Stimulated activated CD4-positive, alpha-beta T cell treated with anti-CD3 and anti-CD28 coated beads, Interleukin-4, amount 100 ng/mL, for 24 hours (primary cell): ENCODE measurements at regions not wholly inside any gene's neighbourhood (a gene's known extent, or its start where the extent isn't known, plus 50 kb on each side); places are given as distances from the start of the nearest gene placed in this dataset.
"Not testable (repeated sequence)": the region's sequence is repeated elsewhere in the genome, so short reads cannot be mapped to it uniquely, and the experiment has no call there.

Experiments
- DNase-seq: peaks from one replicate; pipeline ENCODE4 v3.0.0-alpha.2; 2020

DNA sequence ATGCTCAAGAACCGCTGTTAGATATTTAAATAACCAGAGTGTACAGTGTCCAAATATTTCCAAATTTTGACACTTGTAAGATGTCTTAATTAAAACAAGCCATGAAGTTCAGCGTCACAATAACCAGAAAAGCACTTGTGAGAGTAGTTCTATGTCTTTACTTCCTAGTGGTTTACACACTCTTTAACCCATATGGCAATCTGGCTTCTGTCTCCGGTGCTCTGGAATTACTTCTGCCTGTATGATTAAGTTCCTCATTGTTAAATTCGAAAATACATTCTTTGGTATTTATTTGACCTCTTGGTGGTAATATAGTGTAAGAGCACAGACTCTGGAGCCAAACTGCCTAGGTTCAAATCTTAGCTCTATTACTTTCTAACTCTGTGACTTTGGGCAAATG is 89.9 kb upstream of the NOTCH2NLA start:
- not testable (repeated sequence) for DNase-seq

DNA sequence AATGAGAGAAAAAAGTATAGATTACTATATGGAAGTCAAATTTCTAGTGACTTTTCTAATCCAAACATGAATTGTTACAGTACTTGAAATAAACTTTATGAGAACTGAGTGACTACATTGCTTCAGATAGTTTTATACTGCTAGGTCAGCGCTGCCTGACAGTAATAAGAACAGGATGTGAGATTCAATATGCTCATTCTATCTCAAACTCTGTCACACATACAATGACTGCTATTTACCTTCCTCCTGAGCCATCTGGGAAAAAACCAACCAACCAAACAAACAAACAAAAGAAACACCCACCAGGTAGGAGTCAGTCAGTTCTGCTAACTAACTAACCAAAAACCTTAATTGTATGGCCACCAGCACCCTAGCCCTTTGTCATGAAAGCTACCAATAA is 89.0 kb upstream of the NOTCH2NLA start:
- not testable (repeated sequence) for DNase-seq

DNA sequence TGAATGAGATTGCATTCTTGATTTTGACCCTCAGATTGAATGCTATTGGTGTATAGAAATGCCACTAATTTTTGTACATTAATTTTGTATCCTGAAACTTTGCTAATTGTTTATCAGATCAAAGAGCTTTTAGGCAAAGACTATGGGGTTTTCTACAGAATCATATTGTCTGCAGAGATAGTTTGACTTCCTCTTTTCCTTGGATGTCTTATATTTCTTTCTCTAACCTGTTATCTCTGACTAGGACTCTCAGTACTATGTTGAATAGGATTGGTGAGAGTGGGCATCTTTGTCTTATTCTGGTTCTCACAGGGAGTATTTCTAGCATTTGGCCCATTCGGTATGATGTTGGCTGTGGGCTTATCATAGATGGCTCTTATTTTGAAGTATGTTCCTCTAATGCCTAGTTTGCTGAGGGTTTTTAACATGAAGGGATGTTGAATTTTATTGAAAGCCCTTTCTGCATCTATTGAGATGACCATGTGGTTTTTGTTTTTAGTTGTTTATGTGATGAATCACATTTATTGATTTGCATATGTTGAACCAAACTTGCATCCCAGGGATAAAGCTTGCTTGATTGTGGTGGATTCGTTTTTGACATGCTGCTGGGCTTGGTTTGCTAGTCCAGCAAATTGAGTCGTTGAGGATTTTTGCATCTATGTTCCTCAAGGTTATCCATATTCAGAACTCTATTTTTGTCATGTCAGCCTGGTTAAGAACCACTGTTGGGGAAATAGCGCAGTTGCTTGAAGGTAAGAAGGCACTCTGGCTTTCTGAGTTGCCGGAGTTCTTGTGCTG is 85.8 kb upstream of the NOTCH2NLA start:
- DNase-seq, result not testable (repeated sequence)

DNA sequence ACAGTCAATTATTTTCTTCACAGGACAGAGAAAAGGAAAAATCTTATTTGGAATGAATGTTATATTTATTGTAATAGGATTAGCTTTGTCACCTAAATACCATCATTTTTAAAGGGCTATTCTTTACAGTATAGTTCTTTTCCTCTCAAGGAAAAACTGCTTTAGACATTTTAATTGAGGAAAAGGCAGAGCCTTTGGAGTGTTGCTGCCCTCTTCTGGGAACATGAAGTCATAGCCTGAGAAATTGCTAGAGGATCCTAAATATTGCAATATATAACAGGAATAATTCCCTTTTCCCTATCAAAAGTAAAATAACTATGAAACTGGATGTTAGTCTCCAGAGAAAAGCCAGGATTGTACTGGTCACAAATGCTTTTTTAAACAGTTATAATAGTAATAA is 81.8 kb upstream of the NOTCH2NLA start:
- not testable (repeated sequence) for DNase-seq

DNA sequence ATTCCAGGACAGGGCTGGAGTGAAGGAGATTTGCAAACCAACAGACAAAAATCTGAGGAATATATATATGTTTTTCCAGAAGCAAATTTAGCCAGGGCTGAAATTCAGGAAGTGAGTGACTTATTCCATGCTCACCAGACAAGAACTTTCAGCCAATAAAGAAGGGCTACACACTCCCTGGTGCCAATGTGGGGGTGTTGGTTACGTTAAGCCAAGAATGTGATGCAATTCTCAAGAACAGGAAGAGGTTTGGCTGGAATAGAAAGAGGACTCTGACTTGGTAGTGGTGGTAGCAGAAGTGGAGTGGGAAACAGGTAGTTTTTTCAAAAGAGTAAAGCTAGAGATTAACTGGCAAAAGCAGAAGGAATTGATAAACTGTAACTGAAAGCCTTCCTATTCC is 80.6 kb upstream of the NOTCH2NLA start:
- DNase-seq, result not testable (repeated sequence)

DNA sequence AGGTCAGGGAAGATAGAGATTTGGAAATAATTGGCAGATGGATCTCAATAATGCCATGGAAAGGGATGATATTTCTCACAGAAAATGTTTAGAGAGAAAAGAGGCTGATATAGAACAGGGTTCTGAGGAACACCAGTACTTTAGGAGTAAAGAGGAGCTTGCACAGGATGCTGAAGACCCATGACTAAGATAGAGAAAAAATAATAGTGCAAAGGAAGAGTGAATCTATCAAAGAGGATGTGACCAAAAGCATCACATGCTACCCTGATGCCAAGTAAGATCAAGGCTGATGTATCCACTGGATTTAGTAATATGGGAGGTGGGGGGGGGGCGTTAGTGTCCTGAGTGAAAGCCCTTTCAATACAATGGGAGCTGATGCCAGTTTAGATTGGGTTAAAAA is 80.1 kb upstream of the NOTCH2NLA start:
- not testable (repeated sequence) for DNase-seq

DNA sequence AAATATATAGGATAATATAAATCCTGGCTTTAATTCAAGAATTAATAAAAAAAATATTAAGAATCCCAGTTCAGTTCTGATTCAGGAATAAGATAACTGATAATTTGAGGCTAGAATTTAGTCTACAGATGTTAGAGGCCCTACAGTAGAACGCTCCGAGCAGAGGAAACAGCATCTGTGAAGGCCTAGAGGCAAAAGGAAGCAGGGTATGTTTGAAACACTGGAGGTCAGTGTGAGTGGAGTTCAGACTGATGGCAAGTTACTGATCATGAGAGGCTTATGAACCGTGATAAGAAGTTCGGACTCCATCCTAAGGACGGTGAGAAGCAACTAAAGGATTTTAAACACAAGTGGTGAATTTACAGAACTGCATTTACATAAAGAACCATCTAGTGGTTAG is 79.3 kb upstream of the NOTCH2NLA start:
- DNase-seq, result not testable (repeated sequence)

DNA sequence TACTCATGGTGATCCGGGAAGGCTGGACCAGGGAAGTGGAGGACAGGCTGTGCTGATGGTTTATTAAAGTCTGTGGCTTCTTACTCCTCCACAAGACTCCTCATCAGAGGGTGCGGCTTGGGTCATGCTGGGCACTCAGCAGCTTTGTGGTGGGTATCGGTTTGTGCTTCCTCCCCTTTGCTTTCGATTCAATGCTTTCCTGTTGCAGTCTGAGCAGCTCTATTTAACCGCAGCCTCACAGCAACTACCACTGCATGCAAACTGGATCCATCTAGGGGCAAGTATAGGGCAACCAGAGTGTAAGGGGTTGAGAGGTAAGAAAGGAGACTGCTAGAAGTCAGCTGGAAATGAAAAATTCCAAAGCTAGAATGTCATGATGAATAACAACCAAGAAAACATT is 78.8 kb upstream of the NOTCH2NLA start:
- DNase-seq, result not testable (repeated sequence)

DNA sequence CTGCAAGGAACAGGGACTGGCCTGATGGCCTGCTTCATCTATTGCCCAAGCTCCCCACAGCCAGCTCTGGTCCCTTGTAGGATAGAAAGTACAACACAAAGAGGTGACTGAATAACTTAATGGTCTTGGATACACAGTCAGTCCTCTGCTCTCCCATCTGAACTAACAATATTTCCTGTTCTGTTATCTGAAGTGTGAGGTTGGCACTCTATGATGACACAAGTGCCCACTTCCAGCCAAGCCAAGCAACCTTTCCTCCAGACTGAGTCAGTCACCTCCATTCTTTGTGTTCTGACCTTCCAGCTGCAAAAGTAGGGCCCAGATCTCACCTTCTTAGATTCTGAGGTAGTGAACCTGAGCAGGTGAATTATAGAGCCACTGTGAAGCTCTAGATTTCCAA is 77.8 kb upstream of the NOTCH2NLA start:
- DNase-seq, result not testable (repeated sequence)

DNA sequence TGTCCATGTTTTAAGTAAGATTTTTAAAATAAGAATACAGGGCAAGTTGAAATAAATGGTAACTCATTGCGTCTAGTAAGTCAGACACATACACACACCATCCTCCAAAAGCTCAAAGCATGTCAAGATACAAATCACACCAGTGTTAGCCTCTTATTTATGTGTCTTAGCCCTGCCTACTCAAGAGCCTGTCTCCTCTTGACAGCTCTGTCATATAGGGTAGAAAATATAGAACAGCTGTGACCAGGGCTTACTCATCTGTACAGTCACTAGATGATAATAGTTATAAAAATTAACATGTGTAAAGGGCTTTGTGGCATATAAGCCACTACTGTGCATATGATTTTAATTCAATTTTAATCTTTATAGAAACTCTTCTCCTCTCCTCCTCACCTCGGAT is 76.6 kb upstream of the NOTCH2NLA start:
- DNase-seq, result not testable (repeated sequence)

DNA sequence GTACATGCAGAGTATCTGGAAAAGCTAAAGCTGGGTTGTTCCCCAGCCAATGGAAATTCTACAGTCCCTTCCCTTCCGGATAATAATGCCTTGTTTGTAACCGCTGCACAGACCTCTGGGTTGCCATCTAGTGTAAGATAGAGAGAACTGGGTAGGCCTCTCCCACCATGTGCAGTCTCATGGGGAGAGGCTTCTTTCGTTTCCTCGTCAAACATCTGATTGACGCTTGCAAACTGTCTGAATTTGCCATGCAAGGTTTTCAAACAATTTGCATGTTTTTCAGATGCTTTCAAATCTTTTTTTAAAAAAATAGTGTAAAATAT is 69.7 kb upstream of the NOTCH2NLA start:
- not testable (repeated sequence) for DNase-seq

DNA sequence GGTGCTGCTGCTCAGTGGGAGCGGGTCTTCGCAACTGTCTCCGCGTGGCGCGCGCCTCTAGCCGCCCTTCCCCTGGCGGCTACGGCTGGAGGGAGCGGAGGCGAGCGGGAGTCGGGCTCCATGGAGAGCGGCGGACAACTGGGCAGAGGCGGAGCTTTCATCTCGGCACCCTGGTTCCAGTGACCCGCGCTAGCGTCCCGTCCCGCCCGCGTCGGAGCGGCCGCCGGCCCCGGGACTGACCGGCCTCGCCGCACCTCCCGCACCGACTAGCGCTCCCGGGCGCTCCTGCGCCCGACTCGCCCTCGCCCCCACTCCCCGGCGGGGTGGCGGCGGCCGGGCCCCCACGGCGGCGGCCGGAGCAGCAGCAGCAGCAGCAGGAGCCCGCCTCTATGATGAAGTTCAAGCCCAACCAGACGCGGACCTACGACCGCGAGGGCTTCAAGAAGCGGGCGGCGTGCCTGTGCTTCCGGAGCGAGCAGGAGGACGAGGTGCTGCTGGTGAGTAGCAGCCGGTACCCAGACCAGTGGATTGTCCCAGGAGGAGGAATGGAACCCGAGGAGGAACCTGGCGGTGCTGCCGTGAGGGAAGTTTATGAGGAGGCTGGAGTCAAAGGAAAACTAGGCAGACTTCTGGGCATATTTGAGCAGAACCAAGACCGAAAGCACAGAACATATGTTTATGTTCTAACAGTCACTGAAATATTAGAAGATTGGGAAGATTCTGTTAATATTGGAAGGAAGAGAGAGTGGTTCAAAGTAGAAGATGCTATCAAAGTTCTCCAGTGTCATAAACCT is 69.2 kb upstream of the NOTCH2NLA start:
- not testable (repeated sequence) for DNase-seq

DNA sequence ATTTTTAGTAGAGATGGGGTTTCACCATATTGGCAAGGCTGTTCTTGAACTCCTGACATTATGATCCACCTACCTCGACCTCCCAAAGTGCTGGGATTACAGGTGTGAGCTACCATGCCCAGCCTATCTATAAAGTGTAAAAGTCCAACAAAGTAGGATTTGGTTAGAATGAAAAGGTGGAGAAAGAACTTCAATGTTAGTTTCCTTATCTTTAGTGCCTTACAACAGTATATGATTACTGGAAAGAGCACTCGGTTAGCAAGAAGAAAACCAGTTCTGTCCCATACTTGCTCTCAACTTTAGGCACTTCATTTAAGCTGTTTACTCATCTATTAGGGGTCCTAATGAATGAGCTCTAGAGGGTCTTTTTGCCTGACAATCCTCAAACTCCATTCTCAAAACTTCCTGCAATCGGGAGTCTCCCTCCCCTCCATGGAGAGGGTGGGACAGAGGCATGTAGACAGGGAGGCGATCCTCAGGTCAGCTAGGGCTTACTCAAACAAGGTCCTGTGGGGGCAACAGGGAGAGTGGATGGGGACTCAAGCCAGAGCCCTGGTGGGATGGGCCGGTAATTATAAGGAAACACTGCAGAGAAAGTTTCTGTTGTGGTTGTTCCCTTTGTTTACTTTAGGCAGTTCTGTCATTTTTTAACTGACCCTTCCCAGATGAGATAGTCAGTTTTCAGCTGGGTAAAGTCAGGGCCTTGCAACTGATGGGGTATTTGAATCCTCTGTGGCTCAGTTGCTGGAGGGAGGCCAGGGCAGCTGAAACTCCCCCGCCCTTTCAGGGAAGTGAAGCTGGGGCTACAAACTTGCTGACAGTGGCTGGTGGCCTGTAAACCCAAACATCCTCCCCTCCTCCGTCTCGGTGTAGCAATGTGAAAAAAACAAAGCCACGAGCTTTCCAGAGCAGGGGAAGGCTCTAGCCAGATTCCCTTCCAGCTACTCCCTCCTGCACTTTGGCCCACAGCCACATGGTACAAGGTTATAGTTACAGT is 64.4 kb upstream of the NOTCH2NLA start:
- DNase-seq, result not testable (repeated sequence)

DNA sequence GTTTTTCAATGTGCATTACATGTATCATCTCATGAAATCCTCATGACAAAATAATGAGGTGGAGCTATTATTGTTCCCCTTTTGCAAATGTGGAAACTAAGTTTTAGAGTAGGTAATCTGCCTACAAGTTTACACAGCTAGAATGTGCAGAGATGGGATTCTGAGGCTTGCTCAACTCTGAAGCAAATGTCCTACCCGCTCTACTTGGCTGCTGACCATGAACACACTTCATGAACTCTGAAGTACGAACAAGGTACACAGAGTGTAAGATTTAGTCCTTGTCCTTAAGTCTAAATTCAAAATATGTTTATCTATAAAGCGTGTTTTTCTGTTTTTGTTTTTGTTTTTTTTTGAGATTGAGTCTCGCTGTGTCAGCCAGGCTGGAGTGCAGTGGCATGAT is 63.6 kb upstream of the NOTCH2NLA start:
- not testable (repeated sequence) for DNase-seq

DNA sequence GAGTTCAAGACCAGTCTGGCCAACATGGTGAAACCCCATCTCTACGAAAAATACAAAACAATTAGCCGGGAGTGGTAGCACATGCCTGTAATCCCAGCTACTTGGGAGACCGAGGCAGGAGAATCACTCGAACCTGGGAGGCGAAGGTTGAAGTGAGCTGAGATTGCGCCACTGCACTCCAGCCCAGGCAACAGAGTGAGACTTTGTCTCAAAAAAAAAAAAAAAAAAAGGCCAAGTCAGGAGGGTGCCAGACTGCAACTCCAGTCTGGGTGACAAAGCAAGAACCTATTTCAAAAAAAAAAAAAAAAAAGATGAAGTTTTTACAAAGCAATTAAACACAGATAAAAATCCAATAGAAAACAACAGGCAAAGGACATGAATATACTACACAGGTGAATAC is 59.1 kb upstream of the NOTCH2NLA start:
- not testable (repeated sequence) for DNase-seq

DNA sequence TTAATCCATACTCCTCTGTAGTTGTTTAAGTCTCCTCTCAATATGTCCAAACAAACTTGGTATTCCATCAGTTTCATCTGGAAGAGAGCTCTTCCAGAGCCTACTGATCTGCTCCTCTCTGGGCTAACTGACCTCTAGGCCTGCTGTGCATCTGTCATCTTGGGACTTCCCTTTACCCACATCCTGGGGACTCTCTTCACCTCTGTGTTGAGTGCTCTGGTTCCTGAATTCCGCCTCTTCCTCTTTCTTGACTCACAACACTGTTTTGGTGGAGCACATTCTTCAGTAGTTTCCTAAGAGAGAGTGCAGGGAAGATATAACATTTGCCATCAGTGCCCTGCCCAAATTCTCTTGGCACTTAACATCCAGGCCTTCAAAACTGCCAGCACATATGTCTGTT is 55.9 kb upstream of the NOTCH2NLA start:
- not testable (repeated sequence) for DNase-seq

DNA sequence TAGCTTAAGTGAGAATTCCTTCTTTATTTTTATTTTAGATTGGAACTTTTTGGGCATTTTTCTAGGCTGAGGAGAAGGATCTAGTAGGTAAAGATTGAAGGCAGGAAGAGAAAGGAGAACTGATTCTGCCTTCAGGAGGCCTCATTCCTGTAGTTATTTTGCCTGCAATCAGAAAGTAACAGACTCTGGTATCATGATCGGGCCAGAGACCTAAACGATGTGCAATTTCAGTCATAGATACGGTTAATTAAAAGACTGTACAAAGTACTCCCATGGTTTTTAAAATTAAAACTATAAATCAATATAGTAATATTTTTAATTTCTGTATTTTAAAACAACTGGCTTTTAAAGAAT is 54.7 kb upstream of the NOTCH2NLA start:
- DNase-seq, result not testable (repeated sequence)

DNA sequence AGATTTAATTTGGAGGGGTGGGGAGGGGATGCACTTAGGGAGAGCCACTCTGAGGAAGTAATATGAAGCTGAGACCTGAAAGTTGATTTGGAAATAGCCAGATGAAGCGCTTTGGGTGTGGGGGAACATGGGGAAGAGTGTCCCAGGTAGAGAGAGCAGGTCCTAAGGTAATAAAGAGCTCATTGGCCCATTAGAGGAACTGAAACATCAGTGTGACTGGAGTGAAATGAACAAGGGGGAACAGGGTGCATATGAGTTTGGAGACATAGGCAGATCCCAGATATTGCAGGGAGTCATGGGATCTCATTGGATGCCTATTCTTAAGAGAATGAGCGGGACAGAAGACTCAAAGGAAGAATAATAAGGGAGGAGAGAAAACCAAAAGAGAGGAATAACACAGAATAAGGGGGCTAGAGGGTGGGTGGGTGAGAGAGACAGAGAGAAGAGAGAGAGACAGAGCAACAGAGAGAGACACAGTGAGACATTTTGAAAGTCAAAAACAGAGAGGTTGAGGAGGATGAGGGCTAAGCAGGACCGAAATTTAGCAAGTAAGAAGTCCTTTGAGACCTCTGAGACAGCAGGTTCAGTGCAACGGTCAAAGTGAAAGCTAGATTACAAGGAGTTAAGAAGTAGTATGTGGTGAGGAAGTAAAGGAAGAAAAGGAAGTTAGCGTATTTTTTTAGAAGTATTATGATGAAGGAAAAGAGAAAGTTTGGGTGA is 54.1 kb upstream of the NOTCH2NLA start:
- DNase-seq, result not testable (repeated sequence)

DNA sequence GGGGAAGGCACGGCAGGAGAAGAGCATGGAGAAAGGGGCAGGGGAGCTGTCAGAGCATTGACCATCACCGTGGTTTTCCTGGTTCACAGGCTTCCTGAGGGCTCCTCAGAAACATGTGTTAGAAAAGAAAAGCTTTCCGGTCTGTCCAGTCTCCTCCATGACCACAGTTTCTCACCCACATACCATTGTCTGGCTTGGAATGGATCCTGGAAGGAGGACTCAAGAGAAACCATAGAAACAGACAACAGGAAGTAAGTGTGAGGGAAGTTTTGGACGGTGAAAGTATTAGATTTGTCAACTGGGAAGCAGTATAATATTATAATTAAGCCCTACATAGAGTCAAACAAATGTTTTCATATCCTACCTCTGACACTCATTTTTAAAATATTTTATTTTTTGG is 52.7 kb upstream of the NOTCH2NLA start:
- not testable (repeated sequence) for DNase-seq

DNA sequence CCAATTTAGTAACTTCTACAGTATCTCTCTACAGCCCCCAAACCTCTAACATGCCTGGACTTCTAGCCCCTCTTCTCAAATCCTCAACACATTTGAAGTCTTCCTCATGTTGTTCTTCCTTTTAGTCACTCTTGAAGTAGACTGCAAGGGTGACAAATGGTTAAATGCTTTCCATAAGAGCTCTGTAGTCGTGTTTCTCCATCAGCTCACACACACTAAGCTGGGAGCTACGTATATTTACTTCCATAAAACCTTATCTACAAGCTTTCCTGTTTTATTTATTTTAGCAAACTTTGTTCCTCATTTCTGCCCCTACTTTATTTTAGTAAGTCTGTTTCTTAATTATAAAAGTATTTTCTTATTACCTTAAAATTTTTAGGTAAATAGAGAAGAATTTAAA is 49.9 kb upstream of the NOTCH2NLA start:
- not testable (repeated sequence) for DNase-seq
